PC-9 (cell line): ENCODE measurements at regions not wholly inside any gene's neighbourhood (a gene's known extent, or its start where the extent isn't known, plus 50 kb on each side); places are given as distances from the start of the nearest gene placed in this dataset.

Experiments used
- EZH2 ChIP-seq: fragments of 200-600 bp; sonication (generic); IDR thresholded peaks from 2 replicates; pipeline ENCODE4 v1.8.0; 2017; ENCODE audit warnings: antibody characterized with exemption, low read depth
- TF ChIP-seq, protein P1 (sequence below): fragments of 200-600 bp; sonication (generic); conservative IDR thresholded peaks from 2 replicates; pipeline ENCODE4 v1.6.1; 2017; ENCODE audit warnings: mixed run types, antibody characterized with exemption, mild to moderate bottlenecking, moderate library complexity

- TF ChIP-seq, protein P1, sequence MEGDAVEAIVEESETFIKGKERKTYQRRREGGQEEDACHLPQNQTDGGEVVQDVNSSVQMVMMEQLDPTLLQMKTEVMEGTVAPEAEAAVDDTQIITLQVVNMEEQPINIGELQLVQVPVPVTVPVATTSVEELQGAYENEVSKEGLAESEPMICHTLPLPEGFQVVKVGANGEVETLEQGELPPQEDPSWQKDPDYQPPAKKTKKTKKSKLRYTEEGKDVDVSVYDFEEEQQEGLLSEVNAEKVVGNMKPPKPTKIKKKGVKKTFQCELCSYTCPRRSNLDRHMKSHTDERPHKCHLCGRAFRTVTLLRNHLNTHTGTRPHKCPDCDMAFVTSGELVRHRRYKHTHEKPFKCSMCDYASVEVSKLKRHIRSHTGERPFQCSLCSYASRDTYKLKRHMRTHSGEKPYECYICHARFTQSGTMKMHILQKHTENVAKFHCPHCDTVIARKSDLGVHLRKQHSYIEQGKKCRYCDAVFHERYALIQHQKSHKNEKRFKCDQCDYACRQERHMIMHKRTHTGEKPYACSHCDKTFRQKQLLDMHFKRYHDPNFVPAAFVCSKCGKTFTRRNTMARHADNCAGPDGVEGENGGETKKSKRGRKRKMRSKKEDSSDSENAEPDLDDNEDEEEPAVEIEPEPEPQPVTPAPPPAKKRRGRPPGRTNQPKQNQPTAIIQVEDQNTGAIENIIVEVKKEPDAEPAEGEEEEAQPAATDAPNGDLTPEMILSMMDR: no peak
- no peak; the same call in 1 of the 2 replicates for TF ChIP-seq EZH2
Observed at GRCh38 chr22:48905206-48905975, 922.3 kb downstream of the BRD1 start.
